ENCODE measurements at regions not wholly inside any gene's neighbourhood (a gene's known extent, or its start where the extent isn't known, plus 50 kb on each side); places are given as distances from the start of the nearest gene placed in this dataset.

- Histone ChIP-seq H3K36me3 (replicated peaks in 1 of 2; ENCODE audit: control extremely low read depth in 1 of 2, control insufficient read depth in 1 of 2, extremely low read depth in 1 of 2, insufficient read depth in 2 of 2, low read length in 1 of 2) (no peaks in the 10 kb centered on the region), H3K9me3 (ENCODE audit: control extremely low read depth in 1 of 3, control insufficient read depth in 2 of 3, insufficient read depth in 1 of 3, low read length in 2 of 3) (peaks cover 0 to 13% (median 0%) of the 10 kb centered on the region in 3 donors), H3K79me2 (ENCODE audit: control insufficient read depth, insufficient read depth, low read length) (no peaks in the 10 kb centered on the region), H3K27me3 (replicated peaks in 1 of 4; ENCODE audit: control extremely low read depth in 1 of 4, control insufficient read depth in 3 of 4, insufficient read depth in 4 of 4, low read length in 3 of 4) (peaks cover 0 to 4% (median 0%) of the 10 kb centered on the region in 4 experiments), H3K4me3 (ENCODE audit: control extremely low read depth in 1 of 5, extremely low read depth in 1 of 5, insufficient read depth in 1 of 5, low read depth in 2 of 5, low read length in 4 of 5) (peak overlapping the region in 1 of 5 experiments; percentile 51), H3K9ac (ENCODE audit: low read length) (peak overlapping the region; percentile 50), H3K4me2 (replicated peaks; ENCODE audit: low read depth, low read length, poor library complexity, severe bottlenecking) (peak overlapping the region; percentile 77), H3K4me1 (ENCODE audit: control insufficient read depth in 2 of 2, insufficient read depth in 2 of 2, low read length in 2 of 2) (peaks cover 9 to 13% of the 10 kb centered on the region in 2 donors), H2AFZ (ENCODE audit: insufficient read depth, low read depth, low read length, poor library complexity, severe bottlenecking) (peak overlapping the region; percentile 90), H3K27ac (ENCODE audit: low read length in 2 of 2) (peak overlapping the region in 1 of 2 donors; percentile 70), H4K20me1 (ENCODE audit: control insufficient read depth, insufficient read depth, low read length, poor library complexity, severe bottlenecking) (no peaks in the 10 kb centered on the region)
- DNase-seq (no peak), ATAC-seq (ENCODE audit: low read depth) (no peak)
- peak overlapping the region; percentile 74 for H3K4me3 Mint-ChIP-seq
- POLR2A ChIA-PET, result no interaction called here
- CTCF ChIA-PET, result no interaction called here
- peaks cover 16% of the 10 kb centered on the region for H3K4me1 Mint-ChIP-seq
- no peaks in the 10 kb centered on the region for H3K9me3 Mint-ChIP-seq (ENCODE audit: insufficient read depth)
- intact Hi-C loops (cut with micrococcal nuclease), result no loop called here
- TF ChIP-seq EZH2 (IDR thresholded peaks at IDR 0.05; ENCODE audit: borderline replicate concordance, insufficient read depth, low read depth, low read length, poor library complexity, severe bottlenecking) (no peak), CTCF (IDR thresholded peaks at IDR 0.05) (peak; percentile 65)
- peaks cover 13% of the 10 kb centered on the region for H3K27me3 Mint-ChIP-seq
- no peak overlapping the region for H3K27ac Mint-ChIP-seq
Measured at GRCh38 chrX:1027680-1028079, 184.8 kb downstream of the CRLF2 start.

- ChIA-PET POLR2A (no interaction called here), CTCF (no interaction called here)
- TF ChIP-seq EZH2 (IDR thresholded peaks at IDR 0.05; ENCODE audit: borderline replicate concordance, insufficient read depth, low read depth, low read length, poor library complexity, severe bottlenecking), result no peak
- TF ChIP-seq CTCF (IDR thresholded peaks at IDR 0.05), result no peak
- Histone ChIP-seq H4K20me1 (ENCODE audit: control insufficient read depth, insufficient read depth, low read length, poor library complexity, severe bottlenecking) (no peaks in the 10 kb centered on the region), H3K4me2 (replicated peaks; ENCODE audit: low read depth, low read length, poor library complexity, severe bottlenecking) (peak overlapping the region; percentile 77), H3K9me3 (ENCODE audit: control extremely low read depth in 1 of 3, control insufficient read depth in 2 of 3, insufficient read depth in 1 of 3, low read length in 2 of 3) (peaks cover 0 to 17% (median 0%) of the 10 kb centered on the region in 3 donors), H2AFZ (ENCODE audit: insufficient read depth, low read depth, low read length, poor library complexity, severe bottlenecking) (peak overlapping the region; percentile 90), H3K27me3 (replicated peaks in 1 of 4; ENCODE audit: control extremely low read depth in 1 of 4, control insufficient read depth in 3 of 4, insufficient read depth in 4 of 4, low read length in 3 of 4) (peaks cover 0 to 4% (median 0%) of the 10 kb centered on the region in 4 experiments), H3K36me3 (replicated peaks in 1 of 2; ENCODE audit: control extremely low read depth in 1 of 2, control insufficient read depth in 1 of 2, extremely low read depth in 1 of 2, insufficient read depth in 2 of 2, low read length in 1 of 2) (no peaks in the 10 kb centered on the region), H3K27ac (ENCODE audit: low read length in 2 of 2) (peak overlapping the region in 1 of 2 donors; percentile 70), H3K79me2 (ENCODE audit: control insufficient read depth, insufficient read depth, low read length) (no peaks in the 10 kb centered on the region), H3K4me1 (ENCODE audit: control insufficient read depth in 2 of 2, insufficient read depth in 2 of 2, low read length in 2 of 2) (peaks cover 9 to 13% of the 10 kb centered on the region in 2 donors), H3K9ac (ENCODE audit: low read length) (peak overlapping the region; percentile 50), H3K4me3 (ENCODE audit: control extremely low read depth in 1 of 5, extremely low read depth in 1 of 5, insufficient read depth in 1 of 5, low read depth in 2 of 5, low read length in 4 of 5) (peak overlapping the region in 4 of 5 experiments; percentile 28 to 51 (median 45))
- Mint-ChIP-seq H3K27ac (peak overlapping the region; percentile 11), H3K9me3 (ENCODE audit: insufficient read depth) (no peaks in the 10 kb centered on the region), H3K27me3 (peaks cover 13% of the 10 kb centered on the region), H3K4me3 (peak overlapping the region; percentile 74), H3K4me1 (peaks cover 16% of the 10 kb centered on the region)
- intact Hi-C loops (cut with micrococcal nuclease), result no loop called here
- DNase-seq (peak; percentile 35), ATAC-seq (ENCODE audit: low read depth) (no peak)
- 5% methylated on average over 18 of the region's 18 CpGs for WGBS (ENCODE audit: insufficient coverage)
Measured at GRCh38 chrX:1027133-1027532, 185.3 kb downstream of the CRLF2 start.
